ENCODE measurements at regions not wholly inside any gene's neighbourhood (a gene's known extent, or its start where the extent isn't known, plus 50 kb on each side); places are given as distances from the start of the nearest gene placed in this dataset.

GRCh38 chr3:177603148-177603603 is 405.9 kb upstream of the TBL1XR1 start:
- H3K27ac ChIP-seq (replicated peaks) = no peak overlapping the region

GRCh38 chr3:177604181-177604580 is 406.9 kb upstream of the TBL1XR1 start:
- Histone ChIP-seq H3K9me3 (replicated peaks) (peaks cover 7% of the 10 kb centered on the region), H3K27me3 (ENCODE audit: low read depth) (no peaks in the 10 kb centered on the region), H3K36me3 (no peaks in the 10 kb centered on the region), H3K4me3 (no peak overlapping the region), H3K4me1 (peaks cover 20% of the 10 kb centered on the region), H3K27ac (replicated peaks) (no peak overlapping the region)
- intact Hi-C loops (cut with micrococcal nuclease) = no loop called here
- TF ChIP-seq CTCF (IDR thresholded peaks at IDR 0.05; ENCODE audit: borderline replicate concordance) = no peak
- DNase-seq = no peak

More at GRCh38 chr3:177603148-177603603, 405.9 kb upstream of the TBL1XR1 start:
- Histone ChIP-seq H3K9me3 (replicated peaks) (peaks cover 7% of the 10 kb centered on the region), H3K36me3 (no peaks in the 10 kb centered on the region), H3K4me1 (peaks cover 30% of the 10 kb centered on the region), H3K4me3 (no peak overlapping the region), H3K27me3 (ENCODE audit: low read depth) (no peaks in the 10 kb centered on the region)
- no peak for DNase-seq
- intact Hi-C loops (cut with micrococcal nuclease) = no loop called here
- TF ChIP-seq CTCF (IDR thresholded peaks at IDR 0.05; ENCODE audit: borderline replicate concordance) = no peak

GRCh38 chr3:177606891-177607290 is 409.6 kb upstream of the TBL1XR1 start:
- Histone ChIP-seq H3K36me3 (no peaks in the 10 kb centered on the region), H3K27ac (replicated peaks) (no peak overlapping the region), H3K4me1 (peaks cover 27% of the 10 kb centered on the region), H3K9me3 (replicated peaks) (peaks cover 7% of the 10 kb centered on the region), H3K4me3 (no peak overlapping the region), H3K27me3 (ENCODE audit: low read depth) (no peaks in the 10 kb centered on the region)
- intact Hi-C loops (cut with micrococcal nuclease) = no loop called here
- TF ChIP-seq CTCF (IDR thresholded peaks at IDR 0.05; ENCODE audit: borderline replicate concordance) = no peak
- no peak for DNase-seq

GRCh38 chr3:177607589-177607988 is 410.3 kb upstream of the TBL1XR1 start:
- DNase-seq = no peak
- H3K36me3 ChIP-seq = no peaks in the 10 kb centered on the region
- intact Hi-C loops (cut with micrococcal nuclease) = no loop called here
- no peak overlapping the region for H3K27ac ChIP-seq (replicated peaks)
- TF ChIP-seq CTCF (IDR thresholded peaks at IDR 0.05; ENCODE audit: borderline replicate concordance) = no peak
- peaks cover 7% of the 10 kb centered on the region for H3K9me3 ChIP-seq (replicated peaks)
- no peaks in the 10 kb centered on the region for H3K27me3 ChIP-seq (ENCODE audit: low read depth)
- H3K4me1 ChIP-seq = peaks cover 22% of the 10 kb centered on the region
- no peak overlapping the region for H3K4me3 ChIP-seq

- intact Hi-C loops (cut with micrococcal nuclease) = no loop called here
- Histone ChIP-seq H3K9me3 (replicated peaks) (peaks cover 7% of the 10 kb centered on the region), H3K4me1 (peaks cover 13% of the 10 kb centered on the region), H3K36me3 (no peaks in the 10 kb centered on the region), H3K27me3 (ENCODE audit: low read depth) (no peaks in the 10 kb centered on the region), H3K4me3 (no peak overlapping the region), H3K27ac (replicated peaks) (no peak overlapping the region)
- no peak for DNase-seq
- no peak for TF ChIP-seq CTCF (IDR thresholded peaks at IDR 0.05; ENCODE audit: borderline replicate concordance)
Measured at GRCh38 chr3:177608443-177608842, 411.2 kb upstream of the TBL1XR1 start.

GRCh38 chr3:177609613-177610012 is 412.3 kb upstream of the TBL1XR1 start:
- intact Hi-C loops (cut with micrococcal nuclease) = no loop called here
- Histone ChIP-seq H3K9me3 (replicated peaks) (peaks cover 7% of the 10 kb centered on the region), H3K4me1 (peaks cover 13% of the 10 kb centered on the region), H3K27ac (replicated peaks) (no peak overlapping the region), H3K27me3 (ENCODE audit: low read depth) (no peaks in the 10 kb centered on the region), H3K4me3 (no peak overlapping the region), H3K36me3 (no peaks in the 10 kb centered on the region)
- DNase-seq = no peak
- no peak for TF ChIP-seq CTCF (IDR thresholded peaks at IDR 0.05; ENCODE audit: borderline replicate concordance)

All from left ventricle myocardium inferior (tissue), 1 donor.